Epithelial cell of proximal tubule (primary cell): ENCODE measurements at regions not wholly inside any gene's neighbourhood (a gene's known extent, or its start where the extent isn't known, plus 50 kb on each side); places are given as distances from the start of the nearest gene placed in this dataset.

Experiments
- DNase-seq: peaks from one replicate; pipeline ENCODE4 v3.0.0-alpha.2; 2011; ENCODE audit warnings: low read depth
- H3K4me3 ChIP-seq: 2 replicates; pipeline ENCODE4 v1.5.1; 2011; ENCODE audit warnings: low read depth, mild to moderate bottlenecking, low read length
- CTCF ChIP-seq: conservative IDR thresholded peaks from 2 replicates; pipeline ENCODE4 v1.5.1; 2012; ENCODE audit warnings: low read depth, mild to moderate bottlenecking, low read length

- no peak for TF ChIP-seq CTCF
These were observed 115.5 kb upstream of the IRX5 start for GRCh38 chr16:54815177-54815576.

GRCh38 chr16:54813778-54814177, 116.9 kb upstream of the IRX5 start:
- DNase-seq: no peak
- no peak for TF ChIP-seq CTCF

More at GRCh38 chr16:54815177-54815576, 115.5 kb upstream of the IRX5 start:
- H3K4me3 ChIP-seq: no peak overlapping the region
- no peak for DNase-seq

GRCh38 chr16:54812229-54812628, 118.4 kb upstream of the IRX5 start:
- DNase-seq: no peak
- no peak overlapping the region for H3K4me3 ChIP-seq
- peak; percentile 8 for TF ChIP-seq CTCF

More at GRCh38 chr16:54813778-54814177, 116.9 kb upstream of the IRX5 start:
- no peak overlapping the region for H3K4me3 ChIP-seq

GRCh38 chr16:54808890-54809289, 121.8 kb upstream of the IRX5 start:
- no peak for TF ChIP-seq CTCF
- H3K4me3 ChIP-seq: no peak overlapping the region

GRCh38 chr16:54806881-54807360, 123.7 kb upstream of the IRX5 start:
- TF ChIP-seq CTCF: no peak
- DNase-seq: no peak
- H3K4me3 ChIP-seq: no peak overlapping the region

More at GRCh38 chr16:54808890-54809289, 121.8 kb upstream of the IRX5 start:
- no peak for DNase-seq

- no peak for DNase-seq
- H3K4me3 ChIP-seq: no peak overlapping the region
- no peak for TF ChIP-seq CTCF
These were observed 124.3 kb upstream of the IRX5 start for GRCh38 chr16:54806378-54806777.

- TF ChIP-seq CTCF: no peak
- H3K4me3 ChIP-seq: no peak overlapping the region
- DNase-seq: no peak
These were observed 125.0 kb upstream of the IRX5 start for GRCh38 chr16:54805648-54806047.
